Dermis blood vessel endothelial cell (primary cell): ENCODE measurements at regions not wholly inside any gene's neighbourhood (a gene's known extent, or its start where the extent isn't known, plus 50 kb on each side); places are given as distances from the start of the nearest gene placed in this dataset.

Source experiments
- DNase-seq: peaks from one replicate; pipeline ENCODE4 v3.0.0; 2010

- DNase-seq: no peak
Measured at GRCh38 chr16:73206151-73206707, 158.3 kb upstream of the ZFHX3 start.

- no peak for DNase-seq
Measured at GRCh38 chr16:73205153-73205886, 157.4 kb upstream of the ZFHX3 start.

- no peak for DNase-seq
Measured at GRCh38 chr16:73204359-73205152, 156.6 kb upstream of the ZFHX3 start.

GRCh38 chr16:73202161-73202729, 154.3 kb upstream of the ZFHX3 start:
- no peak for DNase-seq

- peak; percentile 18 for DNase-seq
Measured at GRCh38 chr16:73199214-73199613, 151.3 kb upstream of the ZFHX3 start.

- DNase-seq: no peak
Measured at GRCh38 chr16:73198481-73198880, 150.6 kb upstream of the ZFHX3 start.

- no peak for DNase-seq
Measured at GRCh38 chr16:73197598-73197997, 149.7 kb upstream of the ZFHX3 start.

GRCh38 chr16:73196670-73197069, 148.7 kb upstream of the ZFHX3 start:
- DNase-seq: peak; percentile 88

- no peak for DNase-seq
Measured at GRCh38 chr16:73193464-73193863, 145.5 kb upstream of the ZFHX3 start.

- DNase-seq: no peak
Measured at GRCh38 chr16:73192232-73192894, 144.4 kb upstream of the ZFHX3 start.

- DNase-seq: no peak
Measured at GRCh38 chr16:73191660-73192046, 143.7 kb upstream of the ZFHX3 start.

GRCh38 chr16:73190688-73191659, 143.0 kb upstream of the ZFHX3 start:
- no peak for DNase-seq

GRCh38 chr16:73190256-73190655, 142.3 kb upstream of the ZFHX3 start:
- DNase-seq: no peak

GRCh38 chr16:73189136-73189535, 141.2 kb upstream of the ZFHX3 start:
- no peak for DNase-seq

- DNase-seq: no peak
Measured at GRCh38 chr16:73186752-73187601, 139.0 kb upstream of the ZFHX3 start.

GRCh38 chr16:73185737-73186136, 137.8 kb upstream of the ZFHX3 start:
- no peak for DNase-seq

GRCh38 chr16:73183611-73184092, 135.7 kb upstream of the ZFHX3 start:
- DNase-seq: no peak

- no peak for DNase-seq
Measured at GRCh38 chr16:73179705-73180331, 131.9 kb upstream of the ZFHX3 start.

GRCh38 chr16:73177729-73178295, 129.9 kb upstream of the ZFHX3 start:
- no peak for DNase-seq

- DNase-seq: peak; percentile 45
Measured at GRCh38 chr16:73176577-73177013, 128.7 kb upstream of the ZFHX3 start.
